ENCODE measurements at regions not wholly inside any gene's neighbourhood (a gene's known extent, or its start where the extent isn't known, plus 50 kb on each side); places are given as distances from the start of the nearest gene placed in this dataset.

- no peak for DNase-seq
- ChIA-PET POLR2A (no interaction called here), CTCF (no interaction called here)
- Histone ChIP-seq H3K9me3 (ENCODE audit: low read length) (no peaks in the 10 kb centered on the region), H3K27me3 (ENCODE audit: insufficient read depth, low read length, poor library complexity, severe bottlenecking) (no peaks in the 10 kb centered on the region), H3K4me3 (ENCODE audit: low read length) (no peak overlapping the region), H3K36me3 (ENCODE audit: insufficient read depth, low read length) (no peaks in the 10 kb centered on the region), H3K27ac (ENCODE audit: low read depth, low read length) (no peak overlapping the region), H3K4me1 (ENCODE audit: insufficient read depth, low read length) (no peaks in the 10 kb centered on the region)
- Mint-ChIP-seq H3K27ac (no peak overlapping the region), H3K36me3 (no peaks in the 10 kb centered on the region), H3K4me1 (peaks cover 0 to 5% (median 0%) of the 10 kb centered on the region in 3 donors), H3K9me3 (peaks cover 0 to 3% (median 0%) of the 10 kb centered on the region in 5 donors), H3K4me3 (no peak overlapping the region), H3K27me3 (peaks cover 0 to 1% of the 10 kb centered on the region in 2 donors)
Measured at GRCh38 chr10:44581996-44582395, 197.1 kb upstream of the CXCL12 start.

- Histone ChIP-seq H3K9me3 (ENCODE audit: low read length) (no peaks in the 10 kb centered on the region), H3K36me3 (ENCODE audit: insufficient read depth, low read length) (no peaks in the 10 kb centered on the region), H3K27ac (ENCODE audit: low read depth, low read length) (no peak overlapping the region), H3K4me3 (ENCODE audit: low read length) (no peak overlapping the region), H3K27me3 (ENCODE audit: insufficient read depth, low read length, poor library complexity, severe bottlenecking) (no peaks in the 10 kb centered on the region), H3K4me1 (ENCODE audit: insufficient read depth, low read length) (no peaks in the 10 kb centered on the region)
- ChIA-PET POLR2A (no interaction called here), CTCF (no interaction called here)
- no peak overlapping the region for H3K4me3 Mint-ChIP-seq
- DNase-seq: no peak
- H3K4me1 Mint-ChIP-seq: no peaks in the 10 kb centered on the region
- no peaks in the 10 kb centered on the region for H3K36me3 Mint-ChIP-seq
- H3K9me3 Mint-ChIP-seq: no peaks in the 10 kb centered on the region
- H3K27ac Mint-ChIP-seq: no peak overlapping the region
- peaks cover 0 to 6% of the 10 kb centered on the region in 2 donors for H3K27me3 Mint-ChIP-seq
Measured at GRCh38 chr10:44587488-44588318, 202.8 kb upstream of the CXCL12 start.

- Mint-ChIP-seq H3K27me3 (peaks cover 0 to 9% of the 10 kb centered on the region in 2 donors), H3K9me3 (no peaks in the 10 kb centered on the region), H3K36me3 (no peaks in the 10 kb centered on the region), H3K4me1 (no peaks in the 10 kb centered on the region), H3K4me3 (no peak overlapping the region), H3K27ac (no peak overlapping the region)
- POLR2A ChIA-PET: no interaction called here
- Histone ChIP-seq H3K27ac (ENCODE audit: low read depth, low read length) (no peak overlapping the region), H3K4me3 (ENCODE audit: low read length) (no peak overlapping the region), H3K4me1 (ENCODE audit: insufficient read depth, low read length) (no peaks in the 10 kb centered on the region), H3K9me3 (ENCODE audit: low read length) (no peaks in the 10 kb centered on the region), H3K36me3 (ENCODE audit: insufficient read depth, low read length) (no peaks in the 10 kb centered on the region), H3K27me3 (ENCODE audit: insufficient read depth, low read length, poor library complexity, severe bottlenecking) (no peaks in the 10 kb centered on the region)
- DNase-seq: no peak
- CTCF ChIA-PET: no interaction called here
Measured at GRCh38 chr10:44589181-44589943, 204.5 kb upstream of the CXCL12 start.

- Mint-ChIP-seq H3K4me3 (no peak overlapping the region), H3K27ac (no peak overlapping the region), H3K27me3 (peaks cover 0 to 12% of the 10 kb centered on the region in 2 donors), H3K36me3 (no peaks in the 10 kb centered on the region), H3K4me1 (no peaks in the 10 kb centered on the region), H3K9me3 (no peaks in the 10 kb centered on the region)
- CTCF ChIA-PET: no interaction called here
- POLR2A ChIA-PET: no interaction called here
- H3K36me3 ChIP-seq (ENCODE audit: insufficient read depth, low read length): no peaks in the 10 kb centered on the region
- no peak overlapping the region for H3K4me3 ChIP-seq (ENCODE audit: low read length)
- no peaks in the 10 kb centered on the region for H3K4me1 ChIP-seq (ENCODE audit: insufficient read depth, low read length)
- no peaks in the 10 kb centered on the region for H3K27me3 ChIP-seq (ENCODE audit: insufficient read depth, low read length, poor library complexity, severe bottlenecking)
- H3K9me3 ChIP-seq (ENCODE audit: low read length): no peaks in the 10 kb centered on the region
- no peak for DNase-seq
- no peak overlapping the region for H3K27ac ChIP-seq (ENCODE audit: low read depth, low read length)
Measured at GRCh38 chr10:44589944-44590449, 205.1 kb upstream of the CXCL12 start.

GRCh38 chr10:44591911-44592310 is 207.0 kb upstream of the CXCL12 start:
- ChIA-PET POLR2A (no interaction called here), CTCF (no interaction called here)
- no peak for DNase-seq
- H3K4me3 Mint-ChIP-seq: no peak overlapping the region
- H3K4me1 Mint-ChIP-seq: no peaks in the 10 kb centered on the region
- Histone ChIP-seq H3K36me3 (ENCODE audit: insufficient read depth, low read length) (no peaks in the 10 kb centered on the region), H3K27ac (ENCODE audit: low read depth, low read length) (no peak overlapping the region), H3K9me3 (ENCODE audit: low read length) (no peaks in the 10 kb centered on the region), H3K4me1 (ENCODE audit: insufficient read depth, low read length) (no peaks in the 10 kb centered on the region), H3K4me3 (ENCODE audit: low read length) (no peak overlapping the region), H3K27me3 (ENCODE audit: insufficient read depth, low read length, poor library complexity, severe bottlenecking) (no peaks in the 10 kb centered on the region)
- no peaks in the 10 kb centered on the region for H3K36me3 Mint-ChIP-seq
- H3K9me3 Mint-ChIP-seq: peaks cover 0 to 2% (median 0%) of the 10 kb centered on the region in 5 donors
- peaks cover 0 to 12% of the 10 kb centered on the region in 2 donors for H3K27me3 Mint-ChIP-seq
- H3K27ac Mint-ChIP-seq: no peak overlapping the region

GRCh38 chr10:44593952-44594351 is 209.1 kb upstream of the CXCL12 start:
- Histone ChIP-seq H3K4me3 (ENCODE audit: low read length) (no peak overlapping the region), H3K9me3 (ENCODE audit: low read length) (no peaks in the 10 kb centered on the region), H3K27me3 (ENCODE audit: insufficient read depth, low read length, poor library complexity, severe bottlenecking) (no peaks in the 10 kb centered on the region), H3K36me3 (ENCODE audit: insufficient read depth, low read length) (no peaks in the 10 kb centered on the region), H3K4me1 (ENCODE audit: insufficient read depth, low read length) (no peaks in the 10 kb centered on the region), H3K27ac (ENCODE audit: low read depth, low read length) (no peak overlapping the region)
- no peaks in the 10 kb centered on the region for H3K36me3 Mint-ChIP-seq
- H3K9me3 Mint-ChIP-seq: peaks cover 0 to 4% (median 0%) of the 10 kb centered on the region in 5 donors
- ChIA-PET CTCF (no interaction called here), POLR2A (no interaction called here)
- DNase-seq: no peak
- no peak overlapping the region for H3K27ac Mint-ChIP-seq
- H3K4me1 Mint-ChIP-seq: no peaks in the 10 kb centered on the region
- no peak overlapping the region for H3K4me3 Mint-ChIP-seq
- peaks cover 0 to 12% of the 10 kb centered on the region in 2 donors for H3K27me3 Mint-ChIP-seq

- Histone ChIP-seq H3K9me3 (ENCODE audit: low read length) (no peaks in the 10 kb centered on the region), H3K4me1 (ENCODE audit: insufficient read depth, low read length) (no peaks in the 10 kb centered on the region), H3K27me3 (ENCODE audit: insufficient read depth, low read length, poor library complexity, severe bottlenecking) (no peaks in the 10 kb centered on the region), H3K4me3 (ENCODE audit: low read length) (no peak overlapping the region), H3K36me3 (ENCODE audit: insufficient read depth, low read length) (no peaks in the 10 kb centered on the region), H3K27ac (ENCODE audit: low read depth, low read length) (no peak overlapping the region)
- ChIA-PET POLR2A (no interaction called here), CTCF (no interaction called here)
- H3K27me3 Mint-ChIP-seq: peaks cover 0 to 5% of the 10 kb centered on the region in 2 donors
- H3K36me3 Mint-ChIP-seq: no peaks in the 10 kb centered on the region
- H3K4me3 Mint-ChIP-seq: no peak overlapping the region
- H3K9me3 Mint-ChIP-seq: peaks cover 0 to 4% (median 0%) of the 10 kb centered on the region in 5 donors
- no peak for DNase-seq
- no peak overlapping the region for H3K27ac Mint-ChIP-seq
- no peaks in the 10 kb centered on the region for H3K4me1 Mint-ChIP-seq
Measured at GRCh38 chr10:44607116-44607515, 222.2 kb upstream of the CXCL12 start.

GRCh38 chr10:44618910-44619309 is 234.0 kb upstream of the CXCL12 start:
- Histone ChIP-seq H3K27ac (ENCODE audit: low read depth, low read length) (no peak overlapping the region), H3K4me1 (ENCODE audit: insufficient read depth, low read length) (no peaks in the 10 kb centered on the region), H3K36me3 (ENCODE audit: insufficient read depth, low read length) (no peaks in the 10 kb centered on the region), H3K4me3 (ENCODE audit: low read length) (no peak overlapping the region), H3K9me3 (ENCODE audit: low read length) (no peaks in the 10 kb centered on the region), H3K27me3 (ENCODE audit: insufficient read depth, low read length, poor library complexity, severe bottlenecking) (no peaks in the 10 kb centered on the region)
- Mint-ChIP-seq H3K36me3 (no peaks in the 10 kb centered on the region), H3K27ac (no peak overlapping the region), H3K9me3 (peaks cover 0 to 9% (median 3%) of the 10 kb centered on the region in 5 donors), H3K27me3 (peaks cover 0 to 2% of the 10 kb centered on the region in 2 donors), H3K4me3 (no peak overlapping the region), H3K4me1 (no peaks in the 10 kb centered on the region)
- DNase-seq: no peak
- ChIA-PET CTCF (no interaction called here), POLR2A (no interaction called here)

Measured in CD8-positive, alpha-beta memory T cell (primary cell).